Peyer's patch (tissue), 4 donors: ENCODE measurements at regions not wholly inside any gene's neighbourhood (a gene's known extent, or its start where the extent isn't known, plus 50 kb on each side); places are given as distances from the start of the nearest gene placed in this dataset.

Experiments
- POLR2A ChIP-seq, 2 donors: fragments of 450-650 bp; IDR thresholded peaks; one replicate each; pipeline ENCODE4 v1.5.1; 2017; ENCODE audit warnings: antibody characterized with exemption in 2 of 2, mild to moderate bottlenecking in 2 of 2, moderate library complexity in 2 of 2
- TF ChIP-seq, protein P1 (sequence below), 6 experiments: fragments of 450-650 bp in 4 of 6; fragments of 200-600 bp in 2 of 6; sonication (generic) in 1 of 6; IDR thresholded peaks; one replicate each; pipeline ENCODE4 v1.5.1; 2017 to 2019; ENCODE audit warnings: antibody characterized with exemption in 6 of 6, mild to moderate bottlenecking in 3 of 6, moderate library complexity in 1 of 6

DNA sequence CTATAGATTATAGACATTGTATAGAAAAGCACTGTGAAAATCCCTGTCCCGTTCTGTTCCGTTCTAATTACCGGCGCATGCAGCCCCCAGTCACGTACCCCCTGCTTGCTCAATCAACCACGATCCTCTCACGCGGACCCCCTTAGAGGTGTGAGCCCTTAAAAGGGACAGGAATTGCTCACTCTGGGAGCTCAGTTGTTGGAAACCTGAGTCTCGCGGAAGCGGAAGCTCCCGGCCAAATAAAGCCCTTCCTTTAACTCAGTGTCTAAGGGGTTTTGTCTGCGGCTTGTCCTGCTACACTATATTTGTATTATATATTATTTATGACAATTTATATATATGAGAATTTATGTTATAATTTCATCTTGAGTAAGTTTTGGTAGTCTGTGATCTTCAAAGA lies 213.6 kb upstream of the AMIGO2 start:
- TF ChIP-seq, protein P1, sequence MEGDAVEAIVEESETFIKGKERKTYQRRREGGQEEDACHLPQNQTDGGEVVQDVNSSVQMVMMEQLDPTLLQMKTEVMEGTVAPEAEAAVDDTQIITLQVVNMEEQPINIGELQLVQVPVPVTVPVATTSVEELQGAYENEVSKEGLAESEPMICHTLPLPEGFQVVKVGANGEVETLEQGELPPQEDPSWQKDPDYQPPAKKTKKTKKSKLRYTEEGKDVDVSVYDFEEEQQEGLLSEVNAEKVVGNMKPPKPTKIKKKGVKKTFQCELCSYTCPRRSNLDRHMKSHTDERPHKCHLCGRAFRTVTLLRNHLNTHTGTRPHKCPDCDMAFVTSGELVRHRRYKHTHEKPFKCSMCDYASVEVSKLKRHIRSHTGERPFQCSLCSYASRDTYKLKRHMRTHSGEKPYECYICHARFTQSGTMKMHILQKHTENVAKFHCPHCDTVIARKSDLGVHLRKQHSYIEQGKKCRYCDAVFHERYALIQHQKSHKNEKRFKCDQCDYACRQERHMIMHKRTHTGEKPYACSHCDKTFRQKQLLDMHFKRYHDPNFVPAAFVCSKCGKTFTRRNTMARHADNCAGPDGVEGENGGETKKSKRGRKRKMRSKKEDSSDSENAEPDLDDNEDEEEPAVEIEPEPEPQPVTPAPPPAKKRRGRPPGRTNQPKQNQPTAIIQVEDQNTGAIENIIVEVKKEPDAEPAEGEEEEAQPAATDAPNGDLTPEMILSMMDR (IDR thresholded peaks at IDR 0.05) = no peak
- no peak for TF ChIP-seq POLR2A (IDR thresholded peaks at IDR 0.05)
